DND-41 (cell line): ENCODE measurements at regions not wholly inside any gene's neighbourhood (a gene's known extent, or its start where the extent isn't known, plus 50 kb on each side); places are given as distances from the start of the nearest gene placed in this dataset.
"Not testable (repeated sequence)": the region's sequence is repeated elsewhere in the genome, so short reads cannot be mapped to it uniquely, and the experiment has no call there.

ENCODE experiments used
- ATAC-seq: fragments of 200-7000 bp; cut with Tn5 transposase; 3 replicates; pipeline ENCODE4 v1.9.1; 2021; ENCODE audit warnings: low read depth; ENCODE audit not compliant: insufficient read depth
- DNase-seq: peaks from one replicate; pipeline ENCODE4 v3.0.0-alpha.2; 2020
- H2AFZ ChIP-seq: 2 replicates; pipeline ENCODE4 v1.6.0; 2012; ENCODE audit warnings: low read depth, low read length
- H3K27ac ChIP-seq: 2 replicates; pipeline ENCODE4 v1.5.1; 2012; ENCODE audit warnings: low read length, inconsistent platforms
- H3K27me3 ChIP-seq: fragments of 200-600 bp; sonication (generic); 2 replicates; pipeline ENCODE4 v1.6.0; 2012; ENCODE audit warnings: low read length, mild to moderate bottlenecking, inconsistent platforms; ENCODE audit not compliant: insufficient read depth, poor library complexity
- H3K36me3 ChIP-seq: 2 replicates; pipeline ENCODE4 v1.5.1; 2012; ENCODE audit warnings: low read length, inconsistent platforms; ENCODE audit not compliant: insufficient read depth
- H3K4me1 ChIP-seq: 2 replicates; pipeline ENCODE4 v1.5.1; 2012; ENCODE audit warnings: mild to moderate bottlenecking, low read length; ENCODE audit not compliant: insufficient read depth
- H3K4me2 ChIP-seq: 2 replicates; pipeline ENCODE4 v1.6.0; 2012; ENCODE audit warnings: mild to moderate bottlenecking, moderate library complexity, low read length, inconsistent platforms; ENCODE audit not compliant: insufficient read depth
- H3K4me3 ChIP-seq, 2 experiments: fragments of 200-600 bp in 1 of 2; shearing (Covaris generic) in 1 of 2; 2 replicates each; pipeline ENCODE4 v1.5.1; 2012 to 2016; ENCODE audit warnings: inconsistent platforms in 2 of 2, low read length in 2 of 2, mild to moderate bottlenecking in 2 of 2, low read depth in 1 of 2, moderate library complexity in 1 of 2
- H3K79me2 ChIP-seq: 2 replicates; pipeline ENCODE4 v1.6.0; 2012; ENCODE audit warnings: low read length, inconsistent platforms; ENCODE audit not compliant: insufficient read depth
- H3K9ac ChIP-seq: 2 replicates; pipeline ENCODE4 v1.6.0; 2012; ENCODE audit warnings: low read depth, mild to moderate bottlenecking, inconsistent platforms, low read length, moderate library complexity
- H3K9me3 ChIP-seq: 2 replicates; pipeline ENCODE4 v1.5.1; 2012; ENCODE audit warnings: low read length, moderate library complexity, mild to moderate bottlenecking, inconsistent platforms; ENCODE audit not compliant: insufficient read depth, severe bottlenecking
- H4K20me1 ChIP-seq: 2 replicates; pipeline ENCODE4 v1.6.0; 2012; ENCODE audit warnings: low read length; ENCODE audit not compliant: insufficient read depth
- CTCF ChIP-seq: IDR thresholded peaks from 2 replicates; pipeline ENCODE4 v1.5.1; 2012; ENCODE audit warnings: borderline replicate concordance, low read length, moderate library complexity, mild to moderate bottlenecking; ENCODE audit not compliant: poor library complexity, severe bottlenecking; ENCODE audit errors: extremely low read depth
- EZH2 ChIP-seq: IDR thresholded peaks from 3 replicates; pipeline ENCODE4 v1.6.1; 2012; ENCODE audit warnings: borderline replicate concordance, low read depth, mild to moderate bottlenecking, moderate library complexity, low read length, inconsistent platforms; ENCODE audit not compliant: severe bottlenecking

- Histone ChIP-seq H3K4me3 (no peak overlapping the region), H3K9ac (no peak overlapping the region), H3K27me3 (no peaks in the 10 kb centered on the region), H3K27ac (no peak overlapping the region), H3K36me3 (no peaks in the 10 kb centered on the region), H3K9me3 (peaks cover 2% of the 10 kb centered on the region), H4K20me1 (no peaks in the 10 kb centered on the region), H2AFZ (no peak overlapping the region), H3K4me2 (no peak overlapping the region), H3K4me1 (no peaks in the 10 kb centered on the region), H3K79me2 (no peaks in the 10 kb centered on the region)
- DNase-seq (no peak), ATAC-seq (no peak)
- no peak for TF ChIP-seq CTCF
- no peak for TF ChIP-seq EZH2
Observed at GRCh38 chr3:80338366-80338765, 570.6 kb upstream of the ROBO1 start.

- DNase-seq (no peak), ATAC-seq (no peak)
- H2AFZ ChIP-seq, result no peak overlapping the region
- H3K36me3 ChIP-seq, result no peaks in the 10 kb centered on the region
- no peak overlapping the region for H3K4me2 ChIP-seq
- H3K4me1 ChIP-seq, result no peaks in the 10 kb centered on the region
- no peaks in the 10 kb centered on the region for H4K20me1 ChIP-seq
- peaks cover 2% of the 10 kb centered on the region for H3K9me3 ChIP-seq
- H3K27me3 ChIP-seq, result no peaks in the 10 kb centered on the region
- TF ChIP-seq CTCF (no peak), EZH2 (no peak)
- no peak overlapping the region for H3K9ac ChIP-seq
- no peak overlapping the region for H3K27ac ChIP-seq
- H3K79me2 ChIP-seq, result no peaks in the 10 kb centered on the region
- no peak overlapping the region for H3K4me3 ChIP-seq
Observed at GRCh38 chr3:80334534-80334933, 566.7 kb upstream of the ROBO1 start.

GRCh38 chr3:80331494-80332170 is 563.8 kb upstream of the ROBO1 start:
- TF ChIP-seq EZH2 (no peak), CTCF (no peak)
- DNase-seq, result no peak
- H3K36me3 ChIP-seq, result no peaks in the 10 kb centered on the region
- H3K27me3 ChIP-seq, result no peaks in the 10 kb centered on the region
- no peaks in the 10 kb centered on the region for H4K20me1 ChIP-seq
- no peak overlapping the region for H3K4me3 ChIP-seq
- H3K9me3 ChIP-seq, result no peaks in the 10 kb centered on the region
- no peak overlapping the region for H3K4me2 ChIP-seq
- H3K27ac ChIP-seq, result no peak overlapping the region
- H3K79me2 ChIP-seq, result no peaks in the 10 kb centered on the region
- H3K9ac ChIP-seq, result no peak overlapping the region
- no peaks in the 10 kb centered on the region for H3K4me1 ChIP-seq
- ATAC-seq, result no peak
- no peak overlapping the region for H2AFZ ChIP-seq

- not testable (repeated sequence) for H3K27ac ChIP-seq, DNase-seq, H3K27me3 ChIP-seq, H3K4me2 ChIP-seq, H3K36me3 ChIP-seq, H3K4me3 ChIP-seq, H2AFZ ChIP-seq, H3K4me1 ChIP-seq, H3K9ac ChIP-seq, H3K79me2 ChIP-seq, H3K9me3 ChIP-seq, H4K20me1 ChIP-seq, ATAC-seq
Observed at GRCh38 chr3:80314541-80314940, 546.7 kb upstream of the ROBO1 start.
